IMR-90 (cell line): ENCODE measurements at regions not wholly inside any gene's neighbourhood (a gene's known extent, or its start where the extent isn't known, plus 50 kb on each side); places are given as distances from the start of the nearest gene placed in this dataset.

Source experiments
- ATAC-seq: fragments of 200-7000 bp; cut with Tn5 transposase; 2 replicates; pipeline ENCODE4 v1.9.1; 2020; ENCODE audit warnings: low read depth, mild to moderate bottlenecking, moderate library complexity
- BruUV-seq: library from RNA; stranded (reverse); fragments of 400-500 nt; replicated peaks from 2 replicates; lab custom pipeline; 2021; lab: Mats Ljungman, UMichigan
- CTCF ChIA-PET: fragments of 300-600 bp; formaldehyde crosslinking; extraction: SDS; loops from one replicate; lab custom pipeline; 2021; ENCODE audit warnings: antibody characterized with exemption; lab: Yijun Ruan, JAX
- POLR2A ChIA-PET: fragments of 300-600 bp; sonication (Branson Sonifier 250); formaldehyde crosslinking; loops from one replicate; lab custom pipeline; 2022; ENCODE audit warnings: antibody characterized with exemption; ENCODE audit not compliant: unreplicated experiment; lab: Charles Lee
- DNase-seq: peaks from one replicate; pipeline ENCODE4 v3.0.0; 2013
- H2AFZ ChIP-seq: replicated peaks from 2 replicates; pipeline ENCODE3; 2013; ENCODE audit warnings: low read length, mild to moderate bottlenecking; ENCODE audit not compliant: poor library complexity
- H2AK5ac ChIP-seq: 2 replicates; pipeline ENCODE4 v1.6.1; 2013; ENCODE audit warnings: low read depth, low read length, inconsistent platforms
- H2AK9ac ChIP-seq: replicated peaks from 2 replicates; pipeline ENCODE3; 2013; ENCODE audit warnings: mild to moderate bottlenecking, low read depth, low read length, moderate library complexity; ENCODE audit not compliant: poor library complexity
- H2BK120ac ChIP-seq: 2 replicates; pipeline ENCODE4 v1.6.1; 2013; ENCODE audit warnings: low read depth, low read length, inconsistent platforms
- H2BK15ac ChIP-seq: 3 replicates; pipeline ENCODE4 v1.6.1; 2013; ENCODE audit warnings: low read depth, low read length, inconsistent platforms
- H2BK20ac ChIP-seq: 2 replicates; pipeline ENCODE4 v1.6.1; 2013; ENCODE audit warnings: low read depth, mild to moderate bottlenecking, inconsistent platforms, low read length, moderate library complexity
- H2BK5ac ChIP-seq: 2 replicates; pipeline ENCODE4 v1.6.1; 2013; ENCODE audit warnings: mild to moderate bottlenecking, low read depth, low read length, inconsistent platforms; ENCODE audit not compliant: poor library complexity, severe bottlenecking
- H3K14ac ChIP-seq: replicated peaks from 2 replicates; pipeline ENCODE4 v1.6.1; 2013; ENCODE audit warnings: low read depth, low read length, inconsistent platforms
- H3K18ac ChIP-seq: 2 replicates; pipeline ENCODE4 v1.6.1; 2013; ENCODE audit warnings: low read depth, low read length, control low read depth
- H3K23ac ChIP-seq: 2 replicates; pipeline ENCODE4 v1.6.1; 2013; ENCODE audit warnings: low read depth, low read length, inconsistent platforms
- H3K27ac ChIP-seq: 2 replicates; pipeline ENCODE4 v1.5.1; 2013; ENCODE audit warnings: mild to moderate bottlenecking, control low read depth, low read length; ENCODE audit not compliant: insufficient read depth
- H3K27me3 ChIP-seq: 2 replicates; pipeline ENCODE4 v1.6.1; 2013; ENCODE audit warnings: low read length; ENCODE audit not compliant: control insufficient read depth, insufficient read depth
- H3K36me3 ChIP-seq: 2 replicates; pipeline ENCODE4 v1.6.1; 2013; ENCODE audit warnings: low read length, mixed read lengths; ENCODE audit not compliant: control insufficient read depth, insufficient read depth
- H3K4ac ChIP-seq: 2 replicates; pipeline ENCODE4 v1.6.1; 2013; ENCODE audit warnings: low read depth, low read length, inconsistent platforms
- H3K4me1 ChIP-seq: 2 replicates; pipeline ENCODE4 v1.6.1; 2013; ENCODE audit warnings: low read length, mixed read lengths; ENCODE audit not compliant: control insufficient read depth, insufficient read depth
- H3K4me2 ChIP-seq: 2 replicates; pipeline ENCODE4 v1.6.1; 2013; ENCODE audit warnings: low read depth, mild to moderate bottlenecking, control low read depth, low read length, moderate library complexity
- H3K4me3 ChIP-seq: 2 replicates; pipeline ENCODE4 v1.5.1; 2013; ENCODE audit warnings: low read depth, mild to moderate bottlenecking, control low read depth, low read length, moderate library complexity; ENCODE audit not compliant: insufficient read depth
- H3K56ac ChIP-seq: 2 replicates; pipeline ENCODE4 v1.6.1; 2013; ENCODE audit warnings: low read length, inconsistent platforms; ENCODE audit not compliant: insufficient read depth; ENCODE audit errors: extremely low read depth
- H3K79me1 ChIP-seq, 2 experiments: 2 replicates each; pipeline ENCODE4 v1.6.1; 2013; ENCODE audit warnings: low read length in 2 of 2, inconsistent platforms in 1 of 2, low read depth in 1 of 2
- H3K9ac ChIP-seq: 2 replicates; pipeline ENCODE4 v1.6.1; 2013; ENCODE audit warnings: low read depth, low read length, control low read depth
- H3K9me1 ChIP-seq: 2 replicates; pipeline ENCODE4 v1.6.1; 2013; ENCODE audit warnings: low read length, inconsistent platforms; ENCODE audit not compliant: insufficient read depth
- H3K9me3 ChIP-seq: 2 replicates; pipeline ENCODE4 v1.6.1; 2013; ENCODE audit warnings: low read length; ENCODE audit not compliant: control insufficient read depth, insufficient read depth
- H4K20me1 ChIP-seq: 2 replicates; pipeline ENCODE4 v1.6.1; 2013; ENCODE audit warnings: low read length, inconsistent platforms; ENCODE audit not compliant: insufficient read depth
- H4K5ac ChIP-seq: 2 replicates; pipeline ENCODE4 v1.6.1; 2013; ENCODE audit warnings: mild to moderate bottlenecking, low read depth, low read length, control low read depth
- H4K8ac ChIP-seq, 2 experiments: 2 replicates each; pipeline ENCODE4 v1.6.1; 2013; ENCODE audit warnings: low read depth in 2 of 2, low read length in 2 of 2, control low read depth in 1 of 2, inconsistent platforms in 1 of 2
- H4K91ac ChIP-seq: 2 replicates; pipeline ENCODE4 v1.6.1; 2013; ENCODE audit warnings: low read depth, low read length, inconsistent platforms; ENCODE audit not compliant: insufficient read depth
- CEBPB ChIP-seq: IDR thresholded peaks from 2 replicates; pipeline ENCODE4 v1.6.1; 2012; ENCODE audit warnings: low read depth, low read length, improper control_type of control experiment
- FOS ChIP-seq: fragments of 150-350 bp; IDR thresholded peaks from 2 replicates; pipeline ENCODE4 v1.6.1; 2016; ENCODE audit warnings: low read depth, low read length
- MAFK ChIP-seq: IDR thresholded peaks from 2 replicates; pipeline ENCODE4 v1.6.1; 2012; ENCODE audit warnings: low read depth, low read length, improper control_type of control experiment
- NFE2L2 ChIP-seq: fragments of 150-350 bp; IDR thresholded peaks from 2 replicates; pipeline ENCODE4 v1.6.1; 2016; ENCODE audit warnings: low read depth, mild to moderate bottlenecking, low read length
- RAD21 ChIP-seq: IDR thresholded peaks from 2 replicates; pipeline ENCODE4 v1.6.1; 2012; ENCODE audit warnings: low read length, improper control_type of control experiment
- RCOR1 ChIP-seq: IDR thresholded peaks from 2 replicates; pipeline ENCODE4 v1.6.1; 2012; ENCODE audit warnings: mild to moderate bottlenecking, low read length, improper control_type of control experiment; ENCODE audit not compliant: insufficient replicate concordance
- WGBS, 2 experiments: methylation state at CpG; one replicate each; pipeline versions ENCODE4 v1.1.5 to v1.1.7; 2013; ENCODE audit warnings: missing lambda C conversion rate in 2 of 2; ENCODE audit not compliant: insufficient read length in 1 of 2; ENCODE audit errors: extremely low coverage in 2 of 2; 5-methylcytosine and 5-hydroxymethylcytosine counted together
- dilution Hi-C: fragments of 300-500 bp; cut with HindIII; formaldehyde crosslinking; loops from one replicate; pipeline ENCODE4 v1.14.3; 2018; ENCODE audit warnings: low sequenced_read_pairs; ENCODE audit not compliant: unreplicated experiment
- in situ Hi-C: fragments of 300-500 bp; cut with MboI; formaldehyde crosslinking; loops from 3 replicates; pipeline ENCODE4 v1.14.3; 2019; ENCODE audit warnings: low sequenced_read_pairs, inconsistent platforms, mixed read lengths
- intact Hi-C: fragments of 100-400 bp; cut with micrococcal nuclease; formaldehyde crosslinking; loops from 2 replicates; pipeline ENCODE4 v1.10.0; 2022
- TF ChIP-seq, protein P1 (sequence below): fragments of 150-350 bp; IDR thresholded peaks from 2 replicates; pipeline ENCODE4 v1.6.1; 2016; ENCODE audit warnings: low read depth, mild to moderate bottlenecking, low read length, moderate library complexity, borderline replicate concordance
- TF ChIP-seq, protein P2 (sequence below): fragments of 150-350 bp; IDR thresholded peaks from 2 replicates; pipeline ENCODE4 v1.6.1; 2017; ENCODE audit warnings: mild to moderate bottlenecking, antibody characterized with exemption, low read length, low read depth
- TF ChIP-seq, protein P3 (sequence below): conservative IDR thresholded peaks from 2 replicates; pipeline ENCODE4 v1.5.1; 2012; ENCODE audit warnings: mild to moderate bottlenecking, low read depth, low read length, improper control_type of control experiment

DNA sequence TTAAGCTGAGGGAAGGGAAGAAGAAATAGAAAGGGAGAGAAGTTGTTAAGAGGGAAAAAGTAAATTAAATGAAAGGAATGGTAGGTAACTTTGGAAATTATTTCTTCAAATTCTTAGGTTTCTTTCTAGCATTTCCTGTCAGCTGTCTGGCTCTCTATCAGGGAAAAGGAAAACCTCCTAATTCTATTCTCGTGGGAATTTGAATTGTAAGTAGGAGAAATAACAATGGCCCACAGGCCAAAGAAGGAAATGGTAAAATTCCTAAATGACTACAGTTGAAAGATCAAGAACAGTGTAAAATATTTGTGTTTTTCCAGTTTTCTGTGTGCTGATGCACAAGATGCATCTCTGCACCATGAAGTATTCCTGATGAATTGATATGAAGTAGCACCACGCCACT is 173.0 kb downstream of the IBTK start:
- no peak overlapping the region for H2BK20ac ChIP-seq
- H3K27ac ChIP-seq, result no peak overlapping the region
- no peak overlapping the region for H2BK15ac ChIP-seq
- no peak overlapping the region for H3K23ac ChIP-seq
- in situ Hi-C loops (no loop called here), dilution Hi-C loops (no loop called here), intact Hi-C loops (no loop called here)
- DNase-seq, result no peak
- no peak overlapping the region for H2AFZ ChIP-seq
- no peak overlapping the region for H3K18ac ChIP-seq
- no peak overlapping the region for H2AK9ac ChIP-seq
- CTCF ChIA-PET, result no interaction called here
- no peak overlapping the region for H3K14ac ChIP-seq
- H3K4me1 ChIP-seq, result peaks cover 3% of the 10 kb centered on the region; the same call in 1 of the 2 replicates
- H4K5ac ChIP-seq, result no peak overlapping the region
- no peak overlapping the region for H2AK5ac ChIP-seq
- no peak overlapping the region for H3K56ac ChIP-seq
- no peaks in the 10 kb centered on the region for H4K20me1 ChIP-seq
- no peaks in the 10 kb centered on the region for H3K79me1 ChIP-seq
- BruUV-seq, result no TSS peak
- no peaks in the 10 kb centered on the region for H3K27me3 ChIP-seq
- POLR2A ChIA-PET, result no interaction called here
- peaks cover 2% of the 10 kb centered on the region; the same call in 1 of the 2 replicates for H3K9me1 ChIP-seq
- H3K9ac ChIP-seq, result no peak overlapping the region
- TF ChIP-seq CEBPB, result no peak
- TF ChIP-seq MAFK, result no peak
- TF ChIP-seq, protein P1, sequence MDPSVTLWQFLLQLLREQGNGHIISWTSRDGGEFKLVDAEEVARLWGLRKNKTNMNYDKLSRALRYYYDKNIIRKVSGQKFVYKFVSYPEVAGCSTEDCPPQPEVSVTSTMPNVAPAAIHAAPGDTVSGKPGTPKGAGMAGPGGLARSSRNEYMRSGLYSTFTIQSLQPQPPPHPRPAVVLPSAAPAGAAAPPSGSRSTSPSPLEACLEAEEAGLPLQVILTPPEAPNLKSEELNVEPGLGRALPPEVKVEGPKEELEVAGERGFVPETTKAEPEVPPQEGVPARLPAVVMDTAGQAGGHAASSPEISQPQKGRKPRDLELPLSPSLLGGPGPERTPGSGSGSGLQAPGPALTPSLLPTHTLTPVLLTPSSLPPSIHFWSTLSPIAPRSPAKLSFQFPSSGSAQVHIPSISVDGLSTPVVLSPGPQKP, result no peak
- no peak for TF ChIP-seq RCOR1
- TF ChIP-seq NFE2L2, result no peak
- no peak for TF ChIP-seq RAD21
- TF ChIP-seq, protein P2, sequence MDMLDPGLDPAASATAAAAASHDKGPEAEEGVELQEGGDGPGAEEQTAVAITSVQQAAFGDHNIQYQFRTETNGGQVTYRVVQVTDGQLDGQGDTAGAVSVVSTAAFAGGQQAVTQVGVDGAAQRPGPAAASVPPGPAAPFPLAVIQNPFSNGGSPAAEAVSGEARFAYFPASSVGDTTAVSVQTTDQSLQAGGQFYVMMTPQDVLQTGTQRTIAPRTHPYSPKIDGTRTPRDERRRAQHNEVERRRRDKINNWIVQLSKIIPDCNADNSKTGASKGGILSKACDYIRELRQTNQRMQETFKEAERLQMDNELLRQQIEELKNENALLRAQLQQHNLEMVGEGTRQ, result no peak
- no peak for TF ChIP-seq FOS
- TF ChIP-seq, protein P3, sequence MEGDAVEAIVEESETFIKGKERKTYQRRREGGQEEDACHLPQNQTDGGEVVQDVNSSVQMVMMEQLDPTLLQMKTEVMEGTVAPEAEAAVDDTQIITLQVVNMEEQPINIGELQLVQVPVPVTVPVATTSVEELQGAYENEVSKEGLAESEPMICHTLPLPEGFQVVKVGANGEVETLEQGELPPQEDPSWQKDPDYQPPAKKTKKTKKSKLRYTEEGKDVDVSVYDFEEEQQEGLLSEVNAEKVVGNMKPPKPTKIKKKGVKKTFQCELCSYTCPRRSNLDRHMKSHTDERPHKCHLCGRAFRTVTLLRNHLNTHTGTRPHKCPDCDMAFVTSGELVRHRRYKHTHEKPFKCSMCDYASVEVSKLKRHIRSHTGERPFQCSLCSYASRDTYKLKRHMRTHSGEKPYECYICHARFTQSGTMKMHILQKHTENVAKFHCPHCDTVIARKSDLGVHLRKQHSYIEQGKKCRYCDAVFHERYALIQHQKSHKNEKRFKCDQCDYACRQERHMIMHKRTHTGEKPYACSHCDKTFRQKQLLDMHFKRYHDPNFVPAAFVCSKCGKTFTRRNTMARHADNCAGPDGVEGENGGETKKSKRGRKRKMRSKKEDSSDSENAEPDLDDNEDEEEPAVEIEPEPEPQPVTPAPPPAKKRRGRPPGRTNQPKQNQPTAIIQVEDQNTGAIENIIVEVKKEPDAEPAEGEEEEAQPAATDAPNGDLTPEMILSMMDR, result no peak
- no peak overlapping the region for H3K4me2 ChIP-seq
- no peak overlapping the region for H2BK120ac ChIP-seq
- H4K91ac ChIP-seq, result no peak overlapping the region
- H2BK5ac ChIP-seq, result no peak overlapping the region
- H3K4me3 ChIP-seq, result no peak overlapping the region
- H3K4ac ChIP-seq, result no peak overlapping the region
- no CpG with 5 or more reads among the region's 2 CpGs for WGBS, 2 experiments
- ATAC-seq, result no peak
- H3K9me3 ChIP-seq, result no peaks in the 10 kb centered on the region
- H3K36me3 ChIP-seq, result no peaks in the 10 kb centered on the region
- no peak overlapping the region for H4K8ac ChIP-seq
